K562 (cell line): ENCODE measurements at regions not wholly inside any gene's neighbourhood (a gene's known extent, or its start where the extent isn't known, plus 50 kb on each side); places are given as distances from the start of the nearest gene placed in this dataset.

Experiments used
- ATAC-seq: fragments of 200-7000 bp; cut with Tn5 transposase; 3 replicates; pipeline ENCODE4 v1.9.1; 2020; ENCODE audit warnings: moderate library complexity
- BruUV-seq: library from RNA; stranded (reverse); fragments of 400-500 nt; replicated peaks from 2 replicates; lab custom pipeline; 2021; lab: Mats Ljungman, UMichigan
- CTCF ChIA-PET: fragments of 300-600 bp; formaldehyde crosslinking; extraction: SDS; loops from one replicate; lab custom pipeline; 2021; ENCODE audit warnings: low intra/inter-chr PET ratio; lab: Yijun Ruan, JAX
- POLR2A ChIA-PET: fragments of 300-600, 350-650 bp; sonication (Branson Sonifier 250); formaldehyde crosslinking; extraction: SDS; loops from one replicate; lab custom pipeline; 2021; ENCODE audit warnings: antibody characterized with exemption, inconsistent platforms; lab: Yijun Ruan, JAX
- DNase-seq, 4 experiments: peaks; one replicate each; pipeline versions ENCODE4 v3.0.0 to v3.0.0-alpha.2; 2011 to 2018; ENCODE audit warnings: low spot score in 3 of 4, mixed read lengths in 3 of 4; ENCODE audit errors: extremely low read depth in 1 of 4
- FAIRE-seq: peaks from 2 replicates; lab custom pipeline; 2011; peaks lifted over from hg19 to GRCh38; lab: Jason Lieb, UNC
- H2AFZ ChIP-seq: 2 replicates; pipeline ENCODE4 v1.6.0; 2011; ENCODE audit warnings: low read depth, low read length, control low read depth, inconsistent platforms
- H3K27ac ChIP-seq: fragments of 200-600 bp; 3 replicates; pipeline ENCODE4 v1.8.0; 2011; ENCODE audit warnings: low read depth, mild to moderate bottlenecking, control low read depth, inconsistent platforms, low read length, moderate library complexity, mixed read lengths; ENCODE audit errors: extremely low read depth
- H3K27me3 ChIP-seq, 2 experiments: fragments of 300-600 bp in 1 of 2; 2 replicates in 1 of 2; 3 replicates in 1 of 2; pipeline versions ENCODE4 v1.6.0 to v1.8.0; 2011; ENCODE audit warnings: inconsistent platforms in 2 of 2, low read length in 2 of 2, mild to moderate bottlenecking in 1 of 2, mixed read lengths in 1 of 2, moderate library complexity in 1 of 2; ENCODE audit not compliant: control insufficient read depth in 2 of 2, insufficient read depth in 2 of 2
- H3K36me3 ChIP-seq: fragments of 300-600 bp; 3 replicates; pipeline ENCODE4 v1.8.0; 2011; ENCODE audit warnings: mild to moderate bottlenecking, low read length, inconsistent platforms; ENCODE audit not compliant: control insufficient read depth, insufficient read depth
- H3K4me1 ChIP-seq, 2 experiments: fragments of 200-600 bp in 1 of 2; replicated peaks in 1 of 2; 2 replicates in 1 of 2; 3 replicates in 1 of 2; pipeline versions ENCODE4 v1.5.1 to v1.8.0; 2011; ENCODE audit warnings: inconsistent platforms in 2 of 2, low read length in 2 of 2, mild to moderate bottlenecking in 1 of 2, mixed read lengths in 1 of 2, moderate library complexity in 1 of 2; ENCODE audit not compliant: control insufficient read depth in 2 of 2, insufficient read depth in 2 of 2
- H3K4me2 ChIP-seq: 2 replicates; pipeline ENCODE4 v1.6.1; 2011; ENCODE audit warnings: low read length, control low read depth, inconsistent platforms, mixed read lengths; ENCODE audit not compliant: insufficient read depth
- H3K4me3 ChIP-seq: fragments of 200-600 bp; sonication (generic), shearing (Covaris generic); 2 replicates; pipeline ENCODE4 v1.5.1; 2016; ENCODE audit warnings: control low read depth, inconsistent platforms
- H3K79me2 ChIP-seq: fragments of 200-600 bp; 3 replicates; pipeline ENCODE4 v1.8.0; 2011; ENCODE audit warnings: low read length, inconsistent platforms; ENCODE audit not compliant: control insufficient read depth, insufficient read depth
- H3K9ac ChIP-seq, 2 experiments: 2 replicates each; pipeline versions ENCODE4 v1.6.0 to v1.6.1; 2011; ENCODE audit warnings: low read depth in 2 of 2, low read length in 2 of 2, control low read depth in 1 of 2, inconsistent platforms in 1 of 2, mild to moderate bottlenecking in 1 of 2, mixed read lengths in 1 of 2; ENCODE audit not compliant: insufficient read depth in 1 of 2
- H3K9me1 ChIP-seq: one replicate; pipeline ENCODE4 v1.6.0; 2011; ENCODE audit warnings: inconsistent platforms, mild to moderate bottlenecking, low read length, moderate library complexity; ENCODE audit not compliant: control insufficient read depth, insufficient read depth
- H3K9me3 ChIP-seq: replicated peaks from 2 replicates; pipeline ENCODE4 v1.5.1; 2011; ENCODE audit warnings: low read depth, low read length, inconsistent platforms; ENCODE audit not compliant: control insufficient read depth, insufficient read depth
- H4K20me1 ChIP-seq: replicated peaks from 2 replicates; pipeline ENCODE4 v1.6.1; 2011; ENCODE audit warnings: low read length, inconsistent platforms, mixed read lengths; ENCODE audit not compliant: control insufficient read depth, insufficient read depth
- BCL6 ChIP-seq: fragments of 250-450 bp; sonication (Bioruptor Pico); IDR thresholded peaks from 2 replicates; pipeline ENCODE4 v1.4.0; 2020
- ETV5 ChIP-seq: sonication (generic); formaldehyde crosslinking; IDR thresholded peaks from 2 replicates; pipeline ENCODE4 v1.4.0; 2020; ENCODE audit warnings: low read depth, mild to moderate bottlenecking, missing genetic modification reagents
- GABPA ChIP-seq: fragments of 200-800 bp; sonication (Bioruptor generic); conservative IDR thresholded peaks from 2 replicates; pipeline ENCODE4 v1.6.1; 2016; ENCODE audit warnings: low read depth, missing genetic modification characterization, missing compliant biosample characterization
- RFX7 ChIP-seq: fragments of 250-450 bp; sonication (Bioruptor Pico); IDR thresholded peaks from 2 replicates; pipeline ENCODE4 v1.5.1; 2021; ENCODE audit warnings: mild to moderate bottlenecking
- WGBS: fragments of 100-300 bp; shearing (Covaris generic); methylation state at CpG from one replicate; pipeline ENCODE4 v1.1.6; 2016; ENCODE audit warnings: low coverage, mixed read lengths; ENCODE audit not compliant: insufficient coverage; ENCODE audit errors: missing lambda C conversion rate; 5-methylcytosine and 5-hydroxymethylcytosine counted together
- in situ Hi-C: fragments of 300-500 bp; cut with MboI; formaldehyde crosslinking; loops from 4 replicates; pipeline ENCODE4 v1.15.0; 2018; ENCODE audit warnings: inconsistent platforms, mixed read lengths
- intact Hi-C: fragments of 100-400 bp; cut with micrococcal nuclease; formaldehyde crosslinking; loops from 2 replicates; pipeline ENCODE4 v1.14.2; 2022
- TF ChIP-seq, protein P1 (sequence below): sonication (generic); formaldehyde crosslinking; IDR thresholded peaks from 2 replicates; pipeline ENCODE4 v1.8.0; 2022; ENCODE audit warnings: mild to moderate bottlenecking, low read depth, missing genetic modification reagents

- H3K27ac ChIP-seq = no peak overlapping the region
- no peak overlapping the region for H3K4me2 ChIP-seq
- no peaks in the 10 kb centered on the region for H3K9me1 ChIP-seq
- in situ Hi-C loops (no loop called here), intact Hi-C loops (no loop called here)
- no peaks in the 10 kb centered on the region for H3K79me2 ChIP-seq
- no TSS peak for BruUV-seq
- ChIA-PET CTCF (no interaction called here), POLR2A (interaction anchor here (1.5 kb wide), 1 partner anchor 18 kb away, joined by 3 read pairs; no protein-coding TSS in a partner anchor)
- no peaks in the 10 kb centered on the region for H4K20me1 ChIP-seq
- H3K4me3 ChIP-seq = no peak overlapping the region
- TF ChIP-seq ETV5 (CRISPR knock-in tag) (no peak), BCL6 (CRISPR knock-in tag) (no peak)
- TF ChIP-seq, protein P1, sequence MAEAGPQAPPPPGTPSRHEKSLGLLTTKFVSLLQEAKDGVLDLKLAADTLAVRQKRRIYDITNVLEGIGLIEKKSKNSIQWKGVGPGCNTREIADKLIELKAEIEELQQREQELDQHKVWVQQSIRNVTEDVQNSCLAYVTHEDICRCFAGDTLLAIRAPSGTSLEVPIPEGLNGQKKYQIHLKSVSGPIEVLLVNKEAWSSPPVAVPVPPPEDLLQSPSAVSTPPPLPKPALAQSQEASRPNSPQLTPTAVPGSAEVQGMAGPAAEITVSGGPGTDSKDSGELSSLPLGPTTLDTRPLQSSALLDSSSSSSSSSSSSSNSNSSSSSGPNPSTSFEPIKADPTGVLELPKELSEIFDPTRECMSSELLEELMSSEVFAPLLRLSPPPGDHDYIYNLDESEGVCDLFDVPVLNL (CRISPR knock-in tag) = no peak
- ATAC-seq (no peak), DNase-seq (no peak), FAIRE-seq (no peak)
- no peaks in the 10 kb centered on the region; a peak in 1 of 5 replicates for H3K4me1 ChIP-seq
- 3% methylated on average over 8 of the region's 8 CpGs for WGBS
- no peak overlapping the region for H3K9ac ChIP-seq
- H3K27me3 ChIP-seq = peaks cover 9 to 35% of the 10 kb centered on the region in 2 experiments; a peak in 4 of 5 replicates
- no peaks in the 10 kb centered on the region for H3K36me3 ChIP-seq
- no peak overlapping the region for H2AFZ ChIP-seq
- H3K9me3 ChIP-seq = no peaks in the 10 kb centered on the region
Observed at GRCh38 chr2:45223531-45223930, 214.3 kb upstream of the SIX2 start.

DNA sequence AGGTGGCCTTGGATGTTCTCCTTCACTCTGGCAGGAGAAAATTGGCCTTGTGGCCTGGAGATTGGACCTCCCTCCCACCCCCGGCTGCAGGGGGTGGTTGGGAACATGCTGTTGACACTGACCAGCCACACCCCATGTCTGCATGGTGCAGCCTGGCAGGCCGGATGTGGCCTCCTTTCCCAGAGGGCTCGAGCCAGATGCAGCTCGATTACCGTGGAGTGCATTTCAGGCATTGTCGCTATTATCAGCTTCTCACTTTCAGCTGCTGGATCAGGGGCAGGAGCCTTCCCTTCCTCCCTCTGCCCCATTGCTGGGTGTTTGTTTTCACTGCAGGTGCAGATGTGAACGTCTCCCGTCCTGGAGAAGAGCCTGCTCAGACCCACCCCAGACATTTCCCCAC lies 211.0 kb upstream of the SIX2 start:
- ATAC-seq = no peak
- no peak for FAIRE-seq
- TF ChIP-seq GABPA (tag) = 0 out of 2 replicates have a peak, but pooled peaks have one; percentile 20
- TF ChIP-seq RFX7 (CRISPR knock-in tag) = no peak

More for the DNA sequence above, 211.0 kb upstream of the SIX2 start:
- CTCF ChIA-PET = no interaction called here
- Histone ChIP-seq H3K4me3 (no peak overlapping the region), H3K4me1 (no peaks in the 10 kb centered on the region; a peak in 1 of 5 replicates), H3K9me3 (no peaks in the 10 kb centered on the region), H3K9me1 (no peaks in the 10 kb centered on the region), H3K36me3 (no peaks in the 10 kb centered on the region), H3K4me2 (no peak overlapping the region), H4K20me1 (no peaks in the 10 kb centered on the region), H3K9ac (peak overlapping the region in 1 of 2 experiments; percentile 29; a peak in 1 of 4 replicates), H3K27ac (no peak overlapping the region), H3K79me2 (no peaks in the 10 kb centered on the region), H3K27me3 (peaks cover 11 to 35% of the 10 kb centered on the region in 2 experiments; a peak in 4 of 5 replicates), H2AFZ (no peak overlapping the region)
- in situ Hi-C loops (no loop called here), intact Hi-C loops (no loop called here)
- POLR2A ChIA-PET = no interaction called here
- WGBS = 0% methylated on average over 8 of the region's 8 CpGs
- DNase-seq = peak in 1 of 4 experiments; percentile 2
- no TSS peak for BruUV-seq
